ENCODE measurements at regions not wholly inside any gene's neighbourhood (a gene's known extent, or its start where the extent isn't known, plus 50 kb on each side); places are given as distances from the start of the nearest gene placed in this dataset.

DNA sequence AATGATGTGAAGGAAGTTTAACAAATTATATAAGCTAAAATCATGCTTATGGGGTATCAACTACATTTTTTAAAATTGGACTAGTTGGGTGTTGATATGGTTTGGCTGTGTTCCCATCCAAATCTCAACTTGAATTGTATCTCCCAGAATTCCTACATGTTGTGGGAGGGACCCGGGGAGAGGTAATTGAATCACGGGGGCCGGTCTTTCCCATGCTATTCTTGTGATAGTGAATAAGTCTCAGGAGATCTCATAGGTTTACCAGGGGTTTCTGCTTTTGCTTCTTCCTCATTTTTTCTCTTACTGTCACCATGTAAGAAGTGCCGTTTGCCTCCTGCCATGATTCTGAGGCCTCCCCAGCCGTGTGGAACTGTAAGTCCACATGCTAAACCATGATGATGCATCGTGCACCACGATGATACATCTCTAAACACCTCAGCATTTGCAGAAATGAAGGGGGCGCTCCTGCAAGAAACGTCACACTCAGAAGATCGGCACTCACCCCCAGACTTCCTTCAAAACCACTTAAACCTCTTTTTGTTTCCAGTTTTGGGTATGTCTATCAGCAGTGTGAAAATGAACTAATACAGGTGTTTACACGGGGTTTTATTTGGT, 340.0 kb downstream of the SHANK2 start:
- no peaks in the 10 kb centered on the region for H3K9me3 ChIP-seq (ENCODE audit: control insufficient read depth, insufficient read depth, low read depth, low read length)
- no peaks in the 10 kb centered on the region for H3K79me2 ChIP-seq (ENCODE audit: control insufficient read depth, insufficient read depth, low read length)
- H3K9ac ChIP-seq (ENCODE audit: insufficient read depth, low read length), result no peak overlapping the region
- H3K4me1 ChIP-seq (ENCODE audit: control insufficient read depth, extremely low read depth, insufficient read depth, low read length), result no peaks in the 10 kb centered on the region
- no peaks in the 10 kb centered on the region for H4K20me1 ChIP-seq (ENCODE audit: control insufficient read depth, extremely low read depth, insufficient read depth, low read length)
- DNase-seq (ENCODE audit: low read depth in 2 of 2), result peak in 1 of 2 donors; percentile 54
- TF ChIP-seq, protein P1, sequence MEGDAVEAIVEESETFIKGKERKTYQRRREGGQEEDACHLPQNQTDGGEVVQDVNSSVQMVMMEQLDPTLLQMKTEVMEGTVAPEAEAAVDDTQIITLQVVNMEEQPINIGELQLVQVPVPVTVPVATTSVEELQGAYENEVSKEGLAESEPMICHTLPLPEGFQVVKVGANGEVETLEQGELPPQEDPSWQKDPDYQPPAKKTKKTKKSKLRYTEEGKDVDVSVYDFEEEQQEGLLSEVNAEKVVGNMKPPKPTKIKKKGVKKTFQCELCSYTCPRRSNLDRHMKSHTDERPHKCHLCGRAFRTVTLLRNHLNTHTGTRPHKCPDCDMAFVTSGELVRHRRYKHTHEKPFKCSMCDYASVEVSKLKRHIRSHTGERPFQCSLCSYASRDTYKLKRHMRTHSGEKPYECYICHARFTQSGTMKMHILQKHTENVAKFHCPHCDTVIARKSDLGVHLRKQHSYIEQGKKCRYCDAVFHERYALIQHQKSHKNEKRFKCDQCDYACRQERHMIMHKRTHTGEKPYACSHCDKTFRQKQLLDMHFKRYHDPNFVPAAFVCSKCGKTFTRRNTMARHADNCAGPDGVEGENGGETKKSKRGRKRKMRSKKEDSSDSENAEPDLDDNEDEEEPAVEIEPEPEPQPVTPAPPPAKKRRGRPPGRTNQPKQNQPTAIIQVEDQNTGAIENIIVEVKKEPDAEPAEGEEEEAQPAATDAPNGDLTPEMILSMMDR (conservative IDR thresholded peaks at IDR 0.05 in 1 of 2, IDR thresholded peaks at IDR 0.05 in 1 of 2; ENCODE audit: low read depth in 1 of 2, low read length in 2 of 2), result no peak
- TF ChIP-seq EZH2 (IDR thresholded peaks at IDR 0.05; ENCODE audit: low read length, missing control alignments), result no peak
- no peak overlapping the region for H3K4me3 ChIP-seq (replicated peaks in 1 of 4; ENCODE audit: control extremely low read depth in 1 of 4, insufficient read depth in 1 of 4, low read depth in 3 of 4, low read length in 4 of 4)
- H3K36me3 ChIP-seq (ENCODE audit: control insufficient read depth, insufficient read depth, low read length), result no peaks in the 10 kb centered on the region
- H2AFZ ChIP-seq (ENCODE audit: low read length), result no peak overlapping the region
- H3K4me2 ChIP-seq (ENCODE audit: extremely low read depth, insufficient read depth, low read length), result no peak overlapping the region
- no peak overlapping the region for H3K27ac ChIP-seq (ENCODE audit: insufficient read depth, low read length)
- no peaks in the 10 kb centered on the region for H3K27me3 ChIP-seq (ENCODE audit: control insufficient read depth, insufficient read depth, low read length)

DNA sequence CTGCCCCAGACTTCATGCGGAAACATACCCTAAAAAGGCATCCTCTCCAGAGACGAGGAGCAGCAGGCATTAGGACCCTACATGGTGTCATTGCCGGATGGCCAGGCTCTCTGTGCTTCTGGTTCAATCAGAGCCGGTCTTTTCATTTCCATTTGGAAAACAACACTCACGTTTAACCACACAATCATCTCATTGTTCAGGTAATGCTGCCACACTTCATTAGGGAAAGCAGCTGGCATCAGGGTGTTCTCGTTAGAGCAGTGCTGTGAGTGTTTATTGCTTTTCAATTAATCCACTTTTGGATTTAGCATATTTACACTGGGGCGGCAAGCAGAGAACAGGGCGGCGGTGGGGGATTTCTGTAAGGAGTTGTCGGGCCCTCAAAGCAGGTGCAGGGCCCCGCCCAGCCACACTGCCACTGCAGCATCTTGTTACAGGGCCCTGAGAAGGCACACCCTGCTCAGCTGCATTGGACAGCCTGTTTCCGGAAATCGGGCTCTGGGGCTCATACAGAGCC, 338.6 kb downstream of the SHANK2 start:
- no peaks in the 10 kb centered on the region for H4K20me1 ChIP-seq (ENCODE audit: control insufficient read depth, extremely low read depth, insufficient read depth, low read length)
- no peak for DNase-seq (ENCODE audit: low read depth in 2 of 2)
- no peaks in the 10 kb centered on the region for H3K9me3 ChIP-seq (ENCODE audit: control insufficient read depth, insufficient read depth, low read depth, low read length)
- no peaks in the 10 kb centered on the region for H3K27me3 ChIP-seq (ENCODE audit: control insufficient read depth, insufficient read depth, low read length)
- H3K4me2 ChIP-seq (ENCODE audit: extremely low read depth, insufficient read depth, low read length), result no peak overlapping the region
- H3K36me3 ChIP-seq (ENCODE audit: control insufficient read depth, insufficient read depth, low read length), result no peaks in the 10 kb centered on the region
- H3K27ac ChIP-seq (ENCODE audit: insufficient read depth, low read length), result no peak overlapping the region
- TF ChIP-seq EZH2 (IDR thresholded peaks at IDR 0.05; ENCODE audit: low read length, missing control alignments), result no peak
- TF ChIP-seq, protein P1 (conservative IDR thresholded peaks at IDR 0.05 in 1 of 2, IDR thresholded peaks at IDR 0.05 in 1 of 2; ENCODE audit: low read depth in 1 of 2, low read length in 2 of 2), result no peak
- no peak overlapping the region for H3K4me3 ChIP-seq (replicated peaks in 1 of 4; ENCODE audit: control extremely low read depth in 1 of 4, insufficient read depth in 1 of 4, low read depth in 3 of 4, low read length in 4 of 4)
- no peak overlapping the region for H2AFZ ChIP-seq (ENCODE audit: low read length)
- no peaks in the 10 kb centered on the region for H3K79me2 ChIP-seq (ENCODE audit: control insufficient read depth, insufficient read depth, low read length)
- no peaks in the 10 kb centered on the region for H3K4me1 ChIP-seq (ENCODE audit: control insufficient read depth, extremely low read depth, insufficient read depth, low read length)
- no peak overlapping the region for H3K9ac ChIP-seq (ENCODE audit: insufficient read depth, low read length)

DNA sequence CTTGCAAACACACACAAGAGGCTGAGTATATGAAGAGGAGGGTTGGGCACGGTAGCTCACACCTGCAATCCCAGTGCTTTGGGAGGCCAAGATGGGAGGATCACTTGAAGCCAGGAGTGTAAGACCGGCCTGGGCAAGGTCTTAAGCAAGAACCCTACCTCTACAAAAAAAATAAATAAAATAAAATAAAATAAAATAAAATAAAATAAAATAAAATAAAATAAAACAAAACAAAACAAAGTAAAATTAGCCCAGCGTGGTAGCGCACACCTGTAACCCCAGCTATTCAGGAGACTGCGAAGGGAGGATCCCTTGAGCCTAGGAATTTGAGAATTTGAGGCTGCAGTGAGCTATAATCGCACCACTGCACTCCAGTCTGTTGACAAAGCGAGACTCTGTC, 337.9 kb downstream of the SHANK2 start:
- DNase-seq (ENCODE audit: low read depth in 2 of 2), result no peak
- Histone ChIP-seq H3K9me3 (ENCODE audit: control insufficient read depth, insufficient read depth, low read depth, low read length) (no peaks in the 10 kb centered on the region), H3K27ac (ENCODE audit: insufficient read depth, low read length) (no peak overlapping the region), H3K36me3 (ENCODE audit: control insufficient read depth, insufficient read depth, low read length) (no peaks in the 10 kb centered on the region), H4K20me1 (ENCODE audit: control insufficient read depth, extremely low read depth, insufficient read depth, low read length) (no peaks in the 10 kb centered on the region), H3K4me3 (replicated peaks in 1 of 4; ENCODE audit: control extremely low read depth in 1 of 4, insufficient read depth in 1 of 4, low read depth in 3 of 4, low read length in 4 of 4) (no peak overlapping the region), H3K4me1 (ENCODE audit: control insufficient read depth, extremely low read depth, insufficient read depth, low read length) (no peaks in the 10 kb centered on the region), H2AFZ (ENCODE audit: low read length) (no peak overlapping the region), H3K9ac (ENCODE audit: insufficient read depth, low read length) (no peak overlapping the region), H3K4me2 (ENCODE audit: extremely low read depth, insufficient read depth, low read length) (no peak overlapping the region), H3K79me2 (ENCODE audit: control insufficient read depth, insufficient read depth, low read length) (no peaks in the 10 kb centered on the region), H3K27me3 (ENCODE audit: control insufficient read depth, insufficient read depth, low read length) (no peaks in the 10 kb centered on the region)
- TF ChIP-seq, protein P1 (conservative IDR thresholded peaks at IDR 0.05 in 1 of 2, IDR thresholded peaks at IDR 0.05 in 1 of 2; ENCODE audit: low read depth in 1 of 2, low read length in 2 of 2), result no peak
- no peak for TF ChIP-seq EZH2 (IDR thresholded peaks at IDR 0.05; ENCODE audit: low read length, missing control alignments)
